ENCODE measurements at regions not wholly inside any gene's neighbourhood (a gene's known extent, or its start where the extent isn't known, plus 50 kb on each side); places are given as distances from the start of the nearest gene placed in this dataset.

DNA sequence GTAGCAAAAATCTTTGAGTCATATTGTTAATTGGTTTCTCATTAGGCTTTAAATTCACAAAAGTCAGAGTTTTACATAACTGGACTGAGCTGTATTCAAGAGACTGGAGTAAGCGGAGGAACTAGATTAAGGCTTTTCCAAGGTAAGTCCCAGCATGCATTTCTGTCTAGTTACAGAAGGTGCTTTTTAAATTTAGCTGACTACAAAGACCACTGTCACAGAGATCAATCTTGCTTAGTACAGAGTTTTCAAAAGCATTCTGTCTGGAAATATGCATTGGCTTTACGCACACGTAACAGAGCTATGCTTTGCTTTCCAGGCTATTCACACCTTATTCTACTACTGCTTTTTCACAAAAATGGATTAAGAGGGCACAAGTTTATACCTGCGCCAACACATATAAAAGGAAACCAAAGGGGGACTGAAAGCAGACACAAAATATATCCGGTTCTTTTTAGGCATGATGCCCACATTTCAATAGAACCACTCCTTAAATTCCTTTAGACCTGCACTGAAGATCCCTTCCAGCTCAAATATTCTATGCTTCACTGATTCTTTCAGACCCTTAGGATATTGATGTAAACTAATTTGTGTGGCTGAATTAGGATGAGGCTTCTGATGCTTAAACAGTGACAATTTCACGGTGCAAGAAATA is 560.7 kb upstream of the CRIM1 start (continued):
- TF ChIP-seq, protein P1, sequence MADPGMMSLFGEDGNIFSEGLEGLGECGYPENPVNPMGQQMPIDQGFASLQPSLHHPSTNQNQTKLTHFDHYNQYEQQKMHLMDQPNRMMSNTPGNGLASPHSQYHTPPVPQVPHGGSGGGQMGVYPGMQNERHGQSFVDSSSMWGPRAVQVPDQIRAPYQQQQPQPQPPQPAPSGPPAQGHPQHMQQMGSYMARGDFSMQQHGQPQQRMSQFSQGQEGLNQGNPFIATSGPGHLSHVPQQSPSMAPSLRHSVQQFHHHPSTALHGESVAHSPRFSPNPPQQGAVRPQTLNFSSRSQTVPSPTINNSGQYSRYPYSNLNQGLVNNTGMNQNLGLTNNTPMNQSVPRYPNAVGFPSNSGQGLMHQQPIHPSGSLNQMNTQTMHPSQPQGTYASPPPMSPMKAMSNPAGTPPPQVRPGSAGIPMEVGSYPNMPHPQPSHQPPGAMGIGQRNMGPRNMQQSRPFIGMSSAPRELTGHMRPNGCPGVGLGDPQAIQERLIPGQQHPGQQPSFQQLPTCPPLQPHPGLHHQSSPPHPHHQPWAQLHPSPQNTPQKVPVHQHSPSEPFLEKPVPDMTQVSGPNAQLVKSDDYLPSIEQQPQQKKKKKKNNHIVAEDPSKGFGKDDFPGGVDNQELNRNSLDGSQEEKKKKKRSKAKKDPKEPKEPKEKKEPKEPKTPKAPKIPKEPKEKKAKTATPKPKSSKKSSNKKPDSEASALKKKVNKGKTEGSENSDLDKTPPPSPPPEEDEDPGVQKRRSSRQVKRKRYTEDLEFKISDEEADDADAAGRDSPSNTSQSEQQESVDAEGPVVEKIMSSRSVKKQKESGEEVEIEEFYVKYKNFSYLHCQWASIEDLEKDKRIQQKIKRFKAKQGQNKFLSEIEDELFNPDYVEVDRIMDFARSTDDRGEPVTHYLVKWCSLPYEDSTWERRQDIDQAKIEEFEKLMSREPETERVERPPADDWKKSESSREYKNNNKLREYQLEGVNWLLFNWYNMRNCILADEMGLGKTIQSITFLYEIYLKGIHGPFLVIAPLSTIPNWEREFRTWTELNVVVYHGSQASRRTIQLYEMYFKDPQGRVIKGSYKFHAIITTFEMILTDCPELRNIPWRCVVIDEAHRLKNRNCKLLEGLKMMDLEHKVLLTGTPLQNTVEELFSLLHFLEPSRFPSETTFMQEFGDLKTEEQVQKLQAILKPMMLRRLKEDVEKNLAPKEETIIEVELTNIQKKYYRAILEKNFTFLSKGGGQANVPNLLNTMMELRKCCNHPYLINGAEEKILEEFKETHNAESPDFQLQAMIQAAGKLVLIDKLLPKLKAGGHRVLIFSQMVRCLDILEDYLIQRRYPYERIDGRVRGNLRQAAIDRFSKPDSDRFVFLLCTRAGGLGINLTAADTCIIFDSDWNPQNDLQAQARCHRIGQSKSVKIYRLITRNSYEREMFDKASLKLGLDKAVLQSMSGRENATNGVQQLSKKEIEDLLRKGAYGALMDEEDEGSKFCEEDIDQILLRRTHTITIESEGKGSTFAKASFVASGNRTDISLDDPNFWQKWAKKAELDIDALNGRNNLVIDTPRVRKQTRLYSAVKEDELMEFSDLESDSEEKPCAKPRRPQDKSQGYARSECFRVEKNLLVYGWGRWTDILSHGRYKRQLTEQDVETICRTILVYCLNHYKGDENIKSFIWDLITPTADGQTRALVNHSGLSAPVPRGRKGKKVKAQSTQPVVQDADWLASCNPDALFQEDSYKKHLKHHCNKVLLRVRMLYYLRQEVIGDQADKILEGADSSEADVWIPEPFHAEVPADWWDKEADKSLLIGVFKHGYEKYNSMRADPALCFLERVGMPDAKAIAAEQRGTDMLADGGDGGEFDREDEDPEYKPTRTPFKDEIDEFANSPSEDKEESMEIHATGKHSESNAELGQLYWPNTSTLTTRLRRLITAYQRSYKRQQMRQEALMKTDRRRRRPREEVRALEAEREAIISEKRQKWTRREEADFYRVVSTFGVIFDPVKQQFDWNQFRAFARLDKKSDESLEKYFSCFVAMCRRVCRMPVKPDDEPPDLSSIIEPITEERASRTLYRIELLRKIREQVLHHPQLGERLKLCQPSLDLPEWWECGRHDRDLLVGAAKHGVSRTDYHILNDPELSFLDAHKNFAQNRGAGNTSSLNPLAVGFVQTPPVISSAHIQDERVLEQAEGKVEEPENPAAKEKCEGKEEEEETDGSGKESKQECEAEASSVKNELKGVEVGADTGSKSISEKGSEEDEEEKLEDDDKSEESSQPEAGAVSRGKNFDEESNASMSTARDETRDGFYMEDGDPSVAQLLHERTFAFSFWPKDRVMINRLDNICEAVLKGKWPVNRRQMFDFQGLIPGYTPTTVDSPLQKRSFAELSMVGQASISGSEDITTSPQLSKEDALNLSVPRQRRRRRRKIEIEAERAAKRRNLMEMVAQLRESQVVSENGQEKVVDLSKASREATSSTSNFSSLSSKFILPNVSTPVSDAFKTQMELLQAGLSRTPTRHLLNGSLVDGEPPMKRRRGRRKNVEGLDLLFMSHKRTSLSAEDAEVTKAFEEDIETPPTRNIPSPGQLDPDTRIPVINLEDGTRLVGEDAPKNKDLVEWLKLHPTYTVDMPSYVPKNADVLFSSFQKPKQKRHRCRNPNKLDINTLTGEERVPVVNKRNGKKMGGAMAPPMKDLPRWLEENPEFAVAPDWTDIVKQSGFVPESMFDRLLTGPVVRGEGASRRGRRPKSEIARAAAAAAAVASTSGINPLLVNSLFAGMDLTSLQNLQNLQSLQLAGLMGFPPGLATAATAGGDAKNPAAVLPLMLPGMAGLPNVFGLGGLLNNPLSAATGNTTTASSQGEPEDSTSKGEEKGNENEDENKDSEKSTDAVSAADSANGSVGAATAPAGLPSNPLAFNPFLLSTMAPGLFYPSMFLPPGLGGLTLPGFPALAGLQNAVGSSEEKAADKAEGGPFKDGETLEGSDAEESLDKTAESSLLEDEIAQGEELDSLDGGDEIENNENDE (IDR thresholded peaks at IDR 0.05; ENCODE audit: insufficient replicate concordance, low read length): no peak
- TF ChIP-seq TAF1 (IDR thresholded peaks at IDR 0.05; ENCODE audit: low read depth, low read length) (no peak), RFX5 (IDR thresholded peaks at IDR 0.05; ENCODE audit: borderline replicate concordance, low read depth, low read length) (no peak)

Measured in H1 (cell line).